HG02763 (cell line): ENCODE measurements at regions not wholly inside any gene's neighbourhood (a gene's known extent, or its start where the extent isn't known, plus 50 kb on each side); places are given as distances from the start of the nearest gene placed in this dataset.

Experiments used
- ATAC-seq: cut with Tn5 transposase; IDR thresholded peaks from one replicate; pipeline ENCODE4 v1.9.1; 2021; ENCODE audit warnings: mild to moderate bottlenecking, moderate library complexity; ENCODE audit not compliant: unreplicated experiment

- no peak for ATAC-seq
Observed at GRCh38 chr2:2839393-2839781, 508.3 kb upstream of the MYT1L start.

- no peak for ATAC-seq
Observed at GRCh38 chr2:2838548-2838845, 507.4 kb upstream of the MYT1L start.

GRCh38 chr2:2837746-2838547, 506.9 kb upstream of the MYT1L start:
- ATAC-seq: no peak

- ATAC-seq: no peak
Observed at GRCh38 chr2:2836343-2837070, 505.4 kb upstream of the MYT1L start.

GRCh38 chr2:2834516-2835254, 503.6 kb upstream of the MYT1L start:
- no peak for ATAC-seq

GRCh38 chr2:2834105-2834504, 503.0 kb upstream of the MYT1L start:
- no peak for ATAC-seq

- no peak for ATAC-seq
Observed at GRCh38 chr2:2832657-2833056, 501.6 kb upstream of the MYT1L start.

GRCh38 chr2:2831633-2832032, 500.6 kb upstream of the MYT1L start:
- ATAC-seq: no peak

GRCh38 chr2:2830576-2830975, 499.5 kb upstream of the MYT1L start:
- no peak for ATAC-seq

GRCh38 chr2:2828774-2829368, 497.8 kb upstream of the MYT1L start:
- no peak for ATAC-seq

- ATAC-seq: no peak
Observed at GRCh38 chr2:2827761-2828221, 496.7 kb upstream of the MYT1L start.

- ATAC-seq: no peak
Observed at GRCh38 chr2:2827046-2827636, 496.1 kb upstream of the MYT1L start.

- ATAC-seq: no peak
Observed at GRCh38 chr2:2826621-2827020, 495.5 kb upstream of the MYT1L start.

- no peak for ATAC-seq
Observed at GRCh38 chr2:2826209-2826551, 495.1 kb upstream of the MYT1L start.

- ATAC-seq: no peak
Observed at GRCh38 chr2:2825516-2826208, 494.6 kb upstream of the MYT1L start.

GRCh38 chr2:2825062-2825461, 494.0 kb upstream of the MYT1L start:
- ATAC-seq: no peak

GRCh38 chr2:2824588-2824987, 493.5 kb upstream of the MYT1L start:
- ATAC-seq: no peak

- ATAC-seq: no peak
Observed at GRCh38 chr2:2823061-2823753, 492.1 kb upstream of the MYT1L start.

- ATAC-seq: no peak
Observed at GRCh38 chr2:2822143-2822542, 491.1 kb upstream of the MYT1L start.

- no peak for ATAC-seq
Observed at GRCh38 chr2:2812648-2813047, 481.6 kb upstream of the MYT1L start.
